Retina (tissue), 1 donor: ENCODE measurements at regions not wholly inside any gene's neighbourhood (a gene's known extent, or its start where the extent isn't known, plus 50 kb on each side); places are given as distances from the start of the nearest gene placed in this dataset.
A peak's percentile ranks its signal among the peaks of the same experiment; 100 is the strongest.

Experiments
- DNase-seq: peaks from one replicate; pipeline ENCODE4 v3.0.0-alpha.2; 2016

DNA sequence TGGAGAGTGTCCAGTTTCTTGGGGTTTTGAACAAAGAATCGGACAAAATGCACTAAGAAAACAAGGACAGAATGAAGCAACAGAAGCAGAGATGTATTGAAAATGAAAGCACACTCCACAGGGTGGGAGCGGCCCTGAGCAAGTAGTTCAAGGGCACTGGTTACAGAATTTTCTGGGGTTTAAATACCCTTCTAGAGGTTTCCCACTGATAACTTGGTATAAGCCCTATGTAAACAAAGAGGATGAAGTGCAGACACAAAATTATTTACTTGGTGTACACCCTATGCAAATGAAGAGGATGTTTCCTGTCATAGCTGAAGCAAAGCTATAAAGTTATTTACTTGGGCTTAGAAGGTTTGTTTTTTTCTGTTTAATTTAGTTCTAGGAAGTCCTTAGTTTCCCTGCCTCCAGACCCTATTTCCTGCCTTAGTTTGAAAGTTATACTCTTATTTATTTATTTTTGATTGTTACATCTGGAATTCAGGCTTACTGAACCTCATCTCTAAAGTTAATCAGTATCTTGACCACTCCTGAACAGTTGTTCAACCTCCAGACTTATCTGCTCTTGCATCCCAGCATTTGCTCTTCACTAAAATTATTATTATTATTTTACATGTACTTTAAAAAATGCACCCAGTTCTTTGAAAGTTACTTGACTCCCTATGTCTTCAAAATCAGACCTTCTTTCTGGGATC is 193.5 kb downstream of the SPP2 start:
- no peak for DNase-seq

DNA sequence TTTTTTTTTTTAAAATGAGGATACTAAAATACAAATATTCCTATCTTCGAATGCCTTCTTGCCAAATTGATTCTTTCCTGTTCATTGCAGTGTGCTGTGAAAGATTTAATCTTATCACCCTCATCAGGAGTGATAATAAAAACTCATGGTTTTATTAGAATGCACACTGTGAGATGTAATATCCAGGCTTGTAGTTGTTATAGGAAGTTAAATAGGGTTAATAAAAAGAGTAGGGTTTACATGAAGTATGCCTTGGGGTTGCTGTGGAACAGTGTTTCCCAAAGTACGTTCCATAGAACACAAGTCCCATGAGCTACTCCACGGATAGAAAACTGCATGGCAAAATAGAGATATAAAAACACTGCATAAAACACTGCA is 191.9 kb downstream of the SPP2 start:
- DNase-seq = no peak

DNA sequence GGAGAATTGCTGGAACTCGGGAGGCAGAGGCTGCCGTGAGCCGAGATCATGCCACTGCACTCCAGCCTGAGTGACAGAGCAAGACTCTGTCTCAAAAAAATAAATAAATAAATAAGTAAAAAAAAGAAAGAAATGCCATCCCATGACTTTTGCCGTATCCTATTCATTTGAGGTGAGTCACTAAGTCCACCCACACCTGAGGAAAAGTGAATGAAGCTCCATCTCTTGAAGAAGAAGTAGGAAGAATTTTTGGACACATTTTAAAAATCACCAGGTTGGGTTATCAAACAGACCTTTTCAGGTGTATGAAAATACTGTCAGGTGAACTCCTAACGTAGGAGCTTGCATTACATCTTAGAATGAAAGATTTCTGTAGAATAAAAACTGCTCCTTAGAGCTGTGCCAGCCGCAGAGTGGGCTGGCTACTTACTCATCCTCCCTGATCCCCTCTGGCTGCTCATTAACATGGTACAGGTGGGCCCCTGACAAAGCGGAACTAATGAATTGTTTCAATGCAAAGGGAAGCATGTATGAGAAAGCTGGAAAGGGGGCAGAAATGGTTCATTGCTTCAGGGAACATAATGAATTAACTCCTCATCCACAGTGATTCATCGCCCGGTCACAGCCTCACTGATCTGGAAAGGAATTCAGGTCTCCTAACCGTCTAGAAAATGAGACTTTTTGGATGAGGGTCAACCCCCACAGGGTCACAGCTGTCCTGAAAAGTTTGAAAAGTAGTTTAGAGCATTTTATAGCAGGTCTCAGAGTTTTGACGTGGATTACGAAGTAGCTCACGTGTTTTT is 191.4 kb downstream of the SPP2 start:
- peak; percentile 38 for DNase-seq

DNA sequence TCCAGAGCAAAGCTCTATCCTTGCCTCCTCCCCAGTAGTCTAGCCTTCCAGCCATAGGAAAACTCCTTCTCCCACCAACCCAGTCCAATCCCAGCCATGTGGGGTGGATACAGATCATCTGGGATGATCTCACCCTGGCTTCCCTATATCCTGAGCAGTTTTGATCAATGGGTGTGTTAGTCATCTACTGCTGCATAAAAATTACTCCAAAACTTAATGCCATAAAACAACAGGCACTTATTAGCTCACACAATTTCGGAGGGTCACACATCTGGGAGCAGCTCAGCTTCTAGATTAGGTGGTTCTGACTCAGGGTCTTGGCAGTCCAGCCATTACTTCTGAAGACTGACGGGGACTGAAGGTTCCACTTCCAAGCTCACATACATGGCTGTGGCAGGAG is 190.4 kb downstream of the SPP2 start:
- DNase-seq = no peak

DNA sequence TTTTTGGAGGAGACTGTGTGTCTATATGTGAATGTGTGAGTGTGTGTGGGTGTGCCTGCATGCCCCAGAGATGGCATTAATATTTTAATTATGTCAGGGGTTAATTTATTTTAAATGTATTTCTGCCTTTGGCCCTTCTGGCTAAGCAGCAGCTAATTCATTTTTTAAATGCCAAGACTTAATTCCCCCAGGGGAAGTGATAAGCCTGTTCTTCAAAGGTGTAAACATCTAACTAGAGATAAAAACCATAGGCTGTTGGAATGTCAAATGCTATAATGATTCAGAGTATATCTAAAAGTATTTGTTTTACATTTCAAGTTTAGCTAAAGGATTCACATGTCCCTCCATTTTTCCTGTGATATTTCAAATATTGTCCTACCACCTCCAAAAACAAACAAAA is 184.7 kb downstream of the SPP2 start:
- no peak for DNase-seq

DNA sequence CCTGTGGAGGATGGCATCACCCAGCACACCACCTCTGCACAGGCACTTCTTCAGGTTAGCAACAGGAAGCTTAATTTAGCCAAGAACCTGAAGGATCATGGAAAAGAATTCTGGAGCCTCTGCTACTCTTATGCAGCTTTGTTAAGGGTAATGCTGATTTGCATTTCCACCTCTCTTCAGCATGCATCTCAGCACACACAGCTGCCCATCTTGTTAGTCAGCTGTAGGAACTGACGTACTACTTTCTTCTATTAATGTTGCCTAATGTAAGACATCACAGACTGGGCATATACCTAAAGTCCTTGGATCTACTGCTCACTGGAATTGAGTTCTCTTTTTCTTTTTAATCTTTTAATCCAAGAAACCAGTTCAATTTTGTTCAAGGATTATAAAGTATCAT is 181.0 kb downstream of the SPP2 start:
- no peak for DNase-seq

DNA sequence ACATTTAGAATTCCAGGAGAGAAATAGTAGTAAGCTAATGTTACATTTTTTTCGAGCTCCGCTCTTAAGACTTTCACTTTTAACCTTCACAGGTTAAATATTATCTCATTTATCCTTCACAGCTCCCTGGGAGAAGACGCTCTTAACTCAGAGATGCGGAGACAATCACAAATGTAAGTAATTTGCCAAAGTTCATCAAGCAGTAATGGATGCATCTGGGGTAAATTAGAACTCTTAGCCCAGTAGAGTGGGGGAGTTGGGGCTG is 168.5 kb downstream of the SPP2 start:
- no peak for DNase-seq

DNA sequence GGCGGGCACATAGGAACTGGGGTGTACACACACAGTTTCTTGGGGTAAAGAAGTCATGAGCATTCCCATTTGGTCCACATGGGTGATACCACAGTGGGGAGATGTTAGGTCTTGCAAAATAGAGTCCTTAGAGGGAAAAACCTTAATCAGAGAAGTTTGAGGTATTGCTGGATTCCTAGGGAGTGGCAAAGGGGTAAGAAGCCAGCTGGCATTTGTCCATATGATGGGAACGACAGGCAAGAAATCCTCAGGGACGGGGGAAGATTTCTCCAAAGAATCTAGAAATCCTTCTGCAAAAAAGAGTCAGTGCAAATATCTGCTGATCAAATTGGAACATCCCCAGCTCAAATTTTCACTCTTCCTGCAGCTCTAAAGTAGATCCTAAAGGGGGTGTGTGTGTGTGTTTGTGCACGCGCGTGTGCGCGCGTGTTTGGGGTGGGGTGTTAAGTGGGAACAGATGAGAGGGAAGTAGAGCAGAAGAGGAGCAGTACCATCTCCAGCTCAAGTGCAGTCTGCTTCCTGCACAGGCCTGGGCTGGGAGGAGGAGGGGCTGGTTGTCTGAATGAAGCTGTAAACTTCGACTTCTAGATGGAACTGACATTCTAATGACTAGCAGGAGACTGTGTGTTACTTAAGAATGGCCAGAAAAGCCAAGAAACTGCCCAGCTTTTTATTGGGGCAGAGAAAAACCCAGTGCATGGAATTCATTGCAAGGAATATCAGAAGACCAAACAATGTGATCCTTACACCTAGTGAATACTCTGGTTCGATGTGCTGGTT is 168.0 kb downstream of the SPP2 start:
- peak; percentile 55 for DNase-seq

DNA sequence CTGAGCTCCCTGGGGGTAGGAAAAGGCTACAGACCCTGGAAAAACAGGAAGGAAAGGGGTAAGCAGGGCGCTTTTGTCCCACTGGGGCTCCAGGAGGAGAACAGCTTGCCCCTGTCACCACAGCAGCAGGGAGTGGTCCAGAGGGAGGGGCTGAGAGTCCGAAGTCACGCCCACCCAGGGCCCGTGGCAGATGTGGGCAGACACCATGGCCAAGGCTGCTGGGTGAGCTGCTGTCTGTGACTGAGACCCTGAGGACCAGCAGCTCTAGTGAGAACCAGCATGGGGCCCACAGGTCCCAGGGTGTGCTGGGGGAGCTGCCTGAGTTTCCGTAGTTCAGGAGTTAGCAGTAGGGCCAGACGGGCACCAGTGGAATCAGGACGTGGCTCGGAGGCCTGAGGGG is 162.0 kb downstream of the SPP2 start:
- DNase-seq = no peak

DNA sequence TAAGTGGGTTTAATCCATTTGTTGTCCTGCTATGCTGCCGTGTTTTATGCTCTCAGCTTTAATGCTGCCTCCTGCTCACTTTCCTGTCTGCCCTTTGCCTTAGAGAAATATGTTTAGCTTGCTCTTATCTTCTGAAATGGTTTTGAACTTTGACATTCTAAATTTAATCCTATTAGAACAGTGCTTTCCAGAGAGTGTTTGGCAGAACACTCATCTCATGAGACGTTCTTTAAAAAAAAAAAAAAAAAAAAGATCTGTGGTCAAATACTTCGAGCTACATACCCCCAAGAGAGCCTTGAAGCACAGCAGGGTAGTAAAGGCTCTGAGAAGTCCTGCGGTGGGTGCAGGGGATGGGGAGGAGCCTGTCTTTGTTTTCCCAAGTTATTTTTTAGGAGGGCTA is 161.3 kb downstream of the SPP2 start:
- DNase-seq = no peak

DNA sequence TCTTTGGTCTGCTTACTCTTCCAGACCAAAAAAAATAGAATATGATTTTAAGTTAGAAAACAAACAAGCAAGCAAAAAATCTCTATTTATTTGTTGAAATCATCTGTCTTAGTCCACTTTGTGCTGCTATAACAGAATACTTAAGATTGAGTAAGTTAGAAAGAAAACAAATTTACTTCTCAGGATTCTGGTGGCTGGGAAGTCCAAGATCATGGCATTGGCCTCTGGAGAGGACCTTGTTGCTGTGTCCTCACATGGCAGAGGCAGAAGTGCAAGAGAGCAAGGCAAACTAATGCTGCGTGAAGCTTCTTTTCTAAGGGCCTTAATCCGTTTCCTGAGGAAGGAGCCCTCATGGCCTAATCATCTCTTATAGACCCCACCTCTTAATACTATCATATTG is 156.2 kb downstream of the SPP2 start:
- DNase-seq = no peak

DNA sequence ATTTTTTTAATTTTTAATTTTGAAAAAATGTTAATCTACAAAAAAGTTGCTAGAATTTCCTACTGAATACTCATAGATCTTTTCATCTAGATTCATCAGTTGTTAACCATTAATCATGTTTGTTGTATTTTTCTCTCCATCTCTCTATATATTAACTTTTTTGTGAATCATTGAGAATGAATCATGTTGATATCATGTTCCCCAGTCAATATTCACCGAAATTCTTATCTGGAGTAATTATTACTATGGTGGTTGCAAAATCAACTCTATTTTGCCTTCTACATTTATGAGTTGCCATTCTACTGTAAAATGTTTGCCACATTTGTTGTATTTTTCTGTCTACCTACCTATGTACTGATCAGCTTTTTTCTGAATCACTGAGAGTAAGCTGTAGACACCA is 154.0 kb downstream of the SPP2 start:
- no peak for DNase-seq

DNA sequence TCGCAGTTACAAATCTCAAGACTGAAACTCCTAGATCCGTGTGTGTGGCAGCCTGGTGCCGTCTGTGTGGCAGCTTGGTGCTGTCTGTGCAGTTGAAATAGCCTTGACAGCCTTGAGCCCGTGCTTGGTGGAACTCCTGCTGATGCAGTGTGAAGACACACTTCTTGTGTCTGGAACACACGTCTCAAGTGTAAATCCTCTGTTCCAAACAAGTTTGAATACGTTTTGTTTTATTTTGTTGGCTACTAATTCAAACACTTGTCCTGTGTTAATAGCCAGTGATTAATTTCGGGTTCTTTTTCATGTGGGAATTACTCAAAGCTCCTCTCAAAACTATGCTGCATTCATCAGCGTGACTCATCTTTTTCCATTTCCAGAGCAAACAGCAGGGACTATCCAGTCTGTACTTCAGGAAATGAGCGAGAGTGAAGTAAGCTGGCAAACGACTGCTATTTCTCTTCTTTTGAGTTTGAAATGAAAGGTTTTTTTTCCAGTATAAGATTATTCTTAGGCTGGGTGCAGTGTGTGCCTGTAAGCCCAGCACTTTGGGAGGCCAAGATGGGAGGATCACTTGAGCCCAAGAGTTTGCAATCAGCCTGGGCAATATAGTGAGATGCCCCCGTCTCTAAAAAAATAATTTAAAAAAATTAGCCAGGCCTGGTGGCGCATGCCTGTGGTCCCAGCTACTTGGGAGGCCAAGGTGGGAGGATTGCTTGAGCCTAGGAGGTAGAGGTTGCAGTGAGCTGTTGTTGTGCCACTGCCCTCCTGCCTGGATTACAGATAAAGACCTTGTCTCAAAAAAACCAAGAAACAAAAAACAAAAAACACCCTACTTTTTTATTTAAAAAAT is 152.9 kb downstream of the SPP2 start:
- no peak for DNase-seq

DNA sequence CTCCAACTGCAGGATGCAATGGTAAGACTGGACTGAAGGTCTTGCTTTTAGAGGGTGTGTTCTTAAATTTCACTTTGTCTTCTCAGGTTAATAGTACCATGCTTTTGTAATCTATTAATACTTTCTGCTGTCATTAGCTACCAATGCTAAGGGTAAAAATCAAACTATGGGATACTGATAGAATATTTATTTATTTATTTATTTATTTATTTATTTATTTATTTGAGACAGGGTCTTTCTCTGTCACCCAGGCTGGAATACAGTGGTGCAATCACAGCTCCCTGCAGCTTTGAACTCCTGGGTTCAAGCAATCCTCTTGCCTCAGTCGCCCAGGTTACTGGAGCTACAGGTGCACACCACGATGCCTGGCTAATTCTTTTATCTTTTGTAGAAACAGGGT is 152.1 kb downstream of the SPP2 start:
- no peak for DNase-seq

DNA sequence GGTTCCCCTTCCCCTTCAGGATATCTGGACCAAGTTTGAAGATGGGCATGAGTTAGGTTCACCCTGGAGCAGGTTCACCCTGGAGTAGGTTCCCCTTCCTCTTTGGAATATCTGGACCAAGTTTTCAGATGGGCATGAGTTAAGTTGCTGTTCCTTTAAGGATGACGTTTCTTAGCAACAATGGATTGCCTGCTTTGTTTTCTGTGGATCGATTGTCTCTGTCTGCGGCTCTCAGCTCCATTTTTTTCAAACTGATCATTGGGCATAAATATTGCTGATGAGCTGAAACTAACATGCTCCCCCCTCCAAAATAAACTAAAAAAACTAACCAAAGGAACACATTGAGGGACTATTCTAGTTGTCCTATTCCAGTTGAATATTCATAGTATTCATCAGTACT is 149.5 kb downstream of the SPP2 start:
- peak; percentile 34 for DNase-seq

DNA sequence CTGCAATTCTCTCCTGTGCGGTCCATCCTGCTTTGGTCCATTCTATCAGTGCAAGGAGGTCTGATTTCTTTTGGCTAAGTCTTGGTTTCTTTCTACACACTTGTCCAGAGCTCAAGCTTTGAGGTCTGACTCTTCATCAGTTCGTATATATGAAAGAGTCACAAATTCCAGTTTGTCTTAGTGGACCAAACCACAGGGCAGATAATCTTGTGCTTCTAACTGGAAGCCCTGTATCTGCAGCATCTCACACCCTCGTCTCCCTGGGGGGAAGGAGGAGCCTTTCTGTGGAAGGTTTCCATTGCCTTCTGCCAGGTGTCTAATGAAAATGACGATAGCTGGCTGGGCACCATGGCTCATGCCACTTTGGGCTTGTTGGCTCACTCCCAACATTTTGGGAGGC is 148.5 kb downstream of the SPP2 start:
- DNase-seq = no peak

DNA sequence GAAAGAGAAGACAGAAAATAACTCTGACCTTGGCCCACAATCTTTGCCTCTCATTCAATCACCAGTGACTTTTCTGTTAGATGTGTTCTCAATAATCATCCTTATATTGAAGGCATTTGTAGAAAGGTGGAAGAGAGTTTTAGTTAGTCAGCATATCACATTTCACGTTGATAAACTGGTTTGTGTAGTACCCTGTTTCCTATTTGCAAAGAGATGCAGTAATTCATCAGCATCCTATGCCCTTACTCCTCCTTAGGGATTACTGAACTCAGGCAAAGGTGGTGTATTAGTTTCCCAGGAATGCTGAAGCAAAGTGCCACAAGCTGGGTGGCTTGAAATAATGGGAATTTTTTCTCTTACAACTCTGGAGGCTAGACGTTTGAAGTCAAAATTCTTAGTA is 145.0 kb downstream of the SPP2 start:
- DNase-seq = no peak

DNA sequence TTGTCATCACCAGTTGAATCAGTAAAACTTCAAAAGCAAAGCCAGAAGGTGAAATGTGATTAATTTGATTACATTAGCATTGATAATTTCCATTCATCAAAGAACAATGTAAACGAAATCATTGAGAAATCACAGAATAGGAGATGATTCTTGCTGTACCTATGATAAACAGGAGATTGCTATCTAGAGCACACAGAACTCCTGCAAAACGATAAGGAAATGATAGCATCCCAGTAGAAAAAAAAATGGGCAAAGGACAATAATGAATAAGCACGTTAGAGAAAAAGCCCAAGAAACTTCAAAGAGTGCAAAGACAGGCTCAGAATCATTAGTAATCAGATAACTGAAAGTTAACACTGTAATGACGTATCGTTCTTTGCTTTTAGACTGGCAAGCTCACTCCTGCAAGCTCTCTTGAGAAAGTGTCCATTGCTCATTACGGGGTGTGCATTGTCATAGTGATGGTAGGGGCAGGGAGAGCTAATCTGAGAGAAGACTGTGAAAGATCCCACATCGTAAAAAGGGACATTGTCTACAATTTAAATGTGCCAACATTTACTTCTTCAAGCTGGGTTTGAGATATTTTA is 143.6 kb downstream of the SPP2 start:
- DNase-seq = no peak

DNA sequence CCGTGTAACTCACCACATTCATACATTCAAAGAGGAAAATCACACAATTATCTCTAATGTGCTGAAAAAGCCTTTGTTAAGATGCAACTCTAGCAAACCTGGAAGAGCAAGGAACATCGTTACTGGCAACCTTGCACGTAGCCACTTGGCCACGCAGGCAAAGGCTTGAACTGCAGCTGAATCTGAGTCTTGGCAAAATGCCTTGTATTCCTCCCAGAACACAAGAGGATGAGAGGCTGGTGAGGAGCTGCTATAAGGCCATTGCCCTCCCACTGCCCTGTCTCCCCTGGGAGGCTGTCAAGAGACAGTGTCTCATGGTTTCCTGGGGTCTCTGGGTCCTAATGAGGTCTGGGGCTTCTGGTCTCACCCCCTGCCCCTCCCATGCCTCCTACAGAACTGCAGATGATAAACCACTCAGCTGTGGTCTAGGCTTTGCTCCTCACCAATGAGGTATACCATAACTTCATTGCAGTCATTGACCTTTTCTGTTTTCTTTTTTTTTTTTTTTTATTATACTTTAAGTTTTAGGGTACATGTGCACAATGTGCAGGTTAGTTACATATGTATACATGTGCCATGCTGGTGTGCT is 141.4 kb downstream of the SPP2 start:
- DNase-seq = no peak

DNA sequence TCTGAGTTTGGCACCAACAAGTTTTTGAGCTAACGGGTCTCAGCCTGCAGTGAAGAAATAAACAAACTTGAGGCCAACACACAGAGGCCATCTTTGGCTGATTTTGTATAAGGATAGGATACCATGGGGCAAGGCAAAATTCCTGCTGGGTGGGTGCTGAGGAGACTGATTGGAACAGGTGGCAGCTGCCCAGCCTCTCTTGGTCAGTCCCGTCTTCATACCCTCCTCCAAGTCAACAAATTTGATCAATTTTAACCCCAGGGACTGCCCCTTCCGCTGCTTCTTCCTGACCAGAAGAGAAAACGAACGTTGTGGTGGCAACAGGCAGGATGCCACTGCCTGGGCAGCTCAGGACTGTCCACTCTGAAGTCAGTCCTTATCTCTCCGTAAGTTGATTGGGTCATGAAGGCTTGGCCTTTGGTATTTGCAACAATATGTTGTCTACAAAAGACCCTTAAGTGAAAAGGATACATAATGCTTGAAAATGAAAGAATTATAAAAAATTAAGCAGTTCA is 139.3 kb downstream of the SPP2 start:
- no peak for DNase-seq

DNA sequence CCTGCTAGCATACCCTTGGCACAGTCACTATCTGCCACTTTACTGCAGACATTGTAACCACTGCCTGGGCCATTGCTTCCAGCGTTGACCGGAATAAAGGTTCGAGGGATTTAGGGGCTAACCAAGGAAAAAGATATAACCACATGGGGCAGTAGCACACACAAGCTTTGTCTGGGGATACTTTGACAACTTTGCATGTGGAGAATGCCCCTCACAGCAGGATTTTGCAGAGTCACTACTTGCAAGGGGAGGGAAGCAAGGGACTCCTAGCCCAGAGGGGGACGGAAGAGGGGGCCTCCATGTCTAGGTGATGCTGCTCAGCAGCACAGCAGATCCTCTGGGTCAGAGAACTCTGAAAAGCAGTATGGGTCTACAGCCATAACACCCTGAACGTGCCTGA is 138.7 kb downstream of the SPP2 start:
- DNase-seq = no peak

DNA sequence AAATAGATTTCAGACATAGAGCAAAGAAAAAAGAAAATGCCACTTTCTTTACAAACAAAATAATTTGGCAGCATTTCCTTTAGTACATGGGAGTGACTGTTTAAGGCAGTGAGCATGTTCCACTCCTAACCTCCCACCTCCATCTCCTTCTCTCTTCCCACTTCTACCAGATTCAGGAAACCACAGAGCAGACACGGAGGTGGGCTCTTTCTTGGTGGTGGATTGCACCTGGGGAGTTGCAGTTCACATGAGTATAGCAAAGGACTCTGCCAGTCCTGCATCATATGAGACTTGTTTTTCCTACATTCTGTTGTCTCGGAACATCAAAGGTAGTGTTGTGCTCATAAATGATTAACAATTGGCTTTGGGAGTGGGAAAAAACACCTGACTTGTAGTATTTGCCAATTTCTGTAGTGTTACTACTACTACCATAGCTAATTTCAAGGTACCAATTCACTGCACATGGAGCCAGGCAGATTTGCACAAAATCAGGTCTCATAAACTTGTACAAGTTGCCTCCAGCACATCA is 137.2 kb downstream of the SPP2 start:
- DNase-seq = no peak
